ENCODE measurements at regions not wholly inside any gene's neighbourhood (a gene's known extent, or its start where the extent isn't known, plus 50 kb on each side); places are given as distances from the start of the nearest gene placed in this dataset.

DNA sequence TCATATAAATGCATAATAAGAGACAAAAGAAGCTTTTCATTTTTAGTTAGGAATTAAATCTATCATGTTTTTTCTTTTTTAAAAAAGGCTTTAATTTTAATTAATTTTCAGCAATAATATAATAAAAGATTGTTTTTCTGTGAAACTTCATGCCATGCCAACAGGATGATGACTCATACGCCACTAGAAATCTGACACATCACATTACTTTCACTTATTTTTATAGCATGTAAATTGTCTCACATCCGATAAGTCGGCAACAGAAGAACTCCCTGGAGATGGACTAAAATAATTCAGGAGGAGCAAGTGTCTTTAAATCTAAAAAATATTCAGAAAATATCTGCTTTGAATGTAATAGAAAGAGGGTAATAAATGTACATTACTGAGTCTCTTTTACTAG is 1024.2 kb upstream of the ACVR2A start:
- no peak overlapping the region for H3K9ac ChIP-seq (ENCODE audit: low read depth, low read length)

DNA sequence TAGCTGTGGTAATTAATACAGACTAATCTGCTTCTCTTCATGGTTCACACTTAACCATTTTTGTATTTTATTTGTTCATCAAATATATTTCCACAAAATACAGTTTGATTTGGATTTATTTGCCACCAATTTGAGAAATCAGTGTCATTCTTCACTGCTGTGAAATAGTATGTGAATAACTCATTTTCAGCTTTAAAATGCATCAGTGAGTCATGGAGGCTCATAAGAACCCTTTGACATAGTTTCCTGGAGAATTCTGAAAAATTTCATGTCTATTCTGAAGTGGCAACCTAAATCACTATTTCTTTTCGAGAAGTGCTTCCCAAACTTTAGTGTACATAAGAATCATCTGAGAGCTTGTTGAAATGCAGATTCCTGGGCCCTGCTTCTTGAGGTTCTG is 1026.7 kb upstream of the ACVR2A start:
- H3K4me1 ChIP-seq (ENCODE audit: insufficient read depth, low read length): peaks cover 30% of the 10 kb centered on the region; the same call in 1 of the 2 replicates
- no peak overlapping the region for H3K27ac ChIP-seq (ENCODE audit: low read length)

More for the DNA sequence above, 1024.2 kb upstream of the ACVR2A start:
- no peak overlapping the region for H3K4me3 ChIP-seq (ENCODE audit: low read length)
- H3K9me3 ChIP-seq (ENCODE audit: insufficient read depth, low read depth, low read length): no peaks in the 10 kb centered on the region
- H3K36me3 ChIP-seq (ENCODE audit: insufficient read depth, low read depth, low read length): no peaks in the 10 kb centered on the region
- no peak overlapping the region for H3K27ac ChIP-seq (ENCODE audit: low read length)
- no peaks in the 10 kb centered on the region for H3K27me3 ChIP-seq (ENCODE audit: insufficient read depth, low read length)
- H3K4me1 ChIP-seq (ENCODE audit: insufficient read depth, low read length): peaks cover 30% of the 10 kb centered on the region; the same call in 1 of the 2 replicates

GRCh38 chr2:146817613-146818012 is 1027.2 kb upstream of the ACVR2A start:
- H3K9me3 ChIP-seq (ENCODE audit: insufficient read depth, low read depth, low read length): no peaks in the 10 kb centered on the region; the same call in 1 of the 2 replicates
- no peaks in the 10 kb centered on the region for H3K36me3 ChIP-seq (ENCODE audit: insufficient read depth, low read depth, low read length)
- no peak overlapping the region for H3K4me3 ChIP-seq (ENCODE audit: low read length)
- peak overlapping the region; percentile 6 for H3K27ac ChIP-seq (ENCODE audit: low read length)
- H3K4me1 ChIP-seq (ENCODE audit: insufficient read depth, low read length): peaks cover 30% of the 10 kb centered on the region; the same call in 1 of the 2 replicates
- H3K9ac ChIP-seq (ENCODE audit: low read depth, low read length): 0 out of 2 replicates have a peak overlapping the region, but pooled peaks have one; percentile 7
- no peaks in the 10 kb centered on the region for H3K27me3 ChIP-seq (ENCODE audit: insufficient read depth, low read length)

More for the DNA sequence above, 1026.7 kb upstream of the ACVR2A start:
- Histone ChIP-seq H3K27me3 (ENCODE audit: insufficient read depth, low read length) (no peaks in the 10 kb centered on the region), H3K9me3 (ENCODE audit: insufficient read depth, low read depth, low read length) (no peaks in the 10 kb centered on the region), H3K9ac (ENCODE audit: low read depth, low read length) (0 out of 2 replicates have a peak overlapping the region, but pooled peaks have one; percentile 7), H3K4me3 (ENCODE audit: low read length) (no peak overlapping the region), H3K36me3 (ENCODE audit: insufficient read depth, low read depth, low read length) (no peaks in the 10 kb centered on the region)

DNA sequence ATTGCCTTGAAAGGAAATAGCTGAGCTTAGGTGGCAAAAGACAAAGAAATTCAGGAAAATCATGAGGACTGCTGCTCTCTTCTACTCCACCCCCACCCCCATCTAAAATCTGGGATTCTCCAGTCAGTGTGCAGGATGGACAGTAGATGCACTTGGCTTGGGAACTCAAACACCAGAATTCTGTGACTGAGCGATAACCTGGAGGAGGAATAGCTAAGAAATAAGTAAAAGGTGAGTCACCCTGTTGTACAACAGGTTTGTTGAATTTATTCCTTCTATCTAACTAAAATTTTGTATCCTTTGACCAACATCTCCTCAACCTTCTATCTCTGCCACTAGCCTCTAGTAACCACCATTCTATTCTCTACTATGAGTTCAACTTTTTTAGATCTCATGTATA is 1029.9 kb upstream of the ACVR2A start:
- H3K27ac ChIP-seq (ENCODE audit: low read length): no peak overlapping the region
- H3K9ac ChIP-seq (ENCODE audit: low read depth, low read length): no peak overlapping the region
- no peak overlapping the region for H3K4me3 ChIP-seq (ENCODE audit: low read length)
- H3K4me1 ChIP-seq (ENCODE audit: insufficient read depth, low read length): peaks cover 15% of the 10 kb centered on the region; the same call in 1 of the 2 replicates
- no peaks in the 10 kb centered on the region for H3K27me3 ChIP-seq (ENCODE audit: insufficient read depth, low read length)
- H3K9me3 ChIP-seq (ENCODE audit: insufficient read depth, low read depth, low read length): no peaks in the 10 kb centered on the region; the same call in 1 of the 2 replicates
- H3K36me3 ChIP-seq (ENCODE audit: insufficient read depth, low read depth, low read length): no peaks in the 10 kb centered on the region

GRCh38 chr2:146807568-146808168 is 1037.2 kb upstream of the ACVR2A start:
- Histone ChIP-seq H3K27me3 (ENCODE audit: insufficient read depth, low read length) (no peaks in the 10 kb centered on the region), H3K27ac (ENCODE audit: low read length) (no peak overlapping the region), H3K9me3 (ENCODE audit: insufficient read depth, low read depth, low read length) (no peaks in the 10 kb centered on the region; the same call in 1 of the 2 replicates), H3K4me1 (ENCODE audit: insufficient read depth, low read length) (peaks cover 4% of the 10 kb centered on the region; the same call in 1 of the 2 replicates), H3K4me3 (ENCODE audit: low read length) (no peak overlapping the region), H3K36me3 (ENCODE audit: insufficient read depth, low read depth, low read length) (no peaks in the 10 kb centered on the region), H3K9ac (ENCODE audit: low read depth, low read length) (no peak overlapping the region)

DNA sequence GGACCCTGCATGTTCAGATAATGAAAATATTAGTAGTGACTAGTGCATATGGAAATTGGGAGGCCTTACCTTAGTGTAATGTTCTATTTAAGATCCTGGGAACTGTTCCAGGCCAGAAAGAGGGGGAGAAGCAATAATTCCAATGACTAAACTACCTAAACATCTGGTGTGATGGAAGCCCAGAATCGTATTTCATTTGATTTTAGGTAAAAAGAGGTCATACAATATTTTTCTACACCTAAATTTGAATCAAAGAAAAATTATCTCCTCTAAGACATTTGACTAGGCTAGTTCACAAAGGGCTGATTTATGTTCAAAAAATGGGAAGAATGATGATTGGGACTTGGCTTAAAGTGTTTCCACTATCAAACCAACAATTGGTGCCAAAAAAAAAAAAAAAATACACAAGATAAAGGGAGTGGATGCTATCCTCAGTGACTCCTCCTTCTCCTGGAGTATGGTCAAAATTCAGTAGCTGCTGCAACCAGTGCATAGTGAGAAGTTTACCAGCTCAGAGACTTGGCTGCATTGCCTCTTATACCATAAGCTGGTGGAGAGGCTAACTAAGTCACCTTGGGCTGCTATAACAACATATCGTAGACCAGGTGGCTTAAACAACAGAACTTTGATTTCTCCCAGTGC is 1038.3 kb upstream of the ACVR2A start:
- Histone ChIP-seq H3K4me1 (ENCODE audit: insufficient read depth, low read length) (peaks cover 4% of the 10 kb centered on the region; the same call in 1 of the 2 replicates), H3K4me3 (ENCODE audit: low read length) (no peak overlapping the region), H3K9me3 (ENCODE audit: insufficient read depth, low read depth, low read length) (no peaks in the 10 kb centered on the region), H3K9ac (ENCODE audit: low read depth, low read length) (no peak overlapping the region), H3K27ac (ENCODE audit: low read length) (no peak overlapping the region), H3K27me3 (ENCODE audit: insufficient read depth, low read length) (no peaks in the 10 kb centered on the region), H3K36me3 (ENCODE audit: insufficient read depth, low read depth, low read length) (no peaks in the 10 kb centered on the region)

GRCh38 chr2:146804288-146804687 is 1040.5 kb upstream of the ACVR2A start:
- H3K4me3 ChIP-seq (ENCODE audit: low read length): no peak overlapping the region
- H3K27me3 ChIP-seq (ENCODE audit: insufficient read depth, low read length): no peaks in the 10 kb centered on the region
- H3K27ac ChIP-seq (ENCODE audit: low read length): no peak overlapping the region
- no peaks in the 10 kb centered on the region for H3K9me3 ChIP-seq (ENCODE audit: insufficient read depth, low read depth, low read length)
- H3K4me1 ChIP-seq (ENCODE audit: insufficient read depth, low read length): peaks cover 4% of the 10 kb centered on the region; the same call in 1 of the 2 replicates
- no peaks in the 10 kb centered on the region for H3K36me3 ChIP-seq (ENCODE audit: insufficient read depth, low read depth, low read length)
- H3K9ac ChIP-seq (ENCODE audit: low read depth, low read length): no peak overlapping the region

DNA sequence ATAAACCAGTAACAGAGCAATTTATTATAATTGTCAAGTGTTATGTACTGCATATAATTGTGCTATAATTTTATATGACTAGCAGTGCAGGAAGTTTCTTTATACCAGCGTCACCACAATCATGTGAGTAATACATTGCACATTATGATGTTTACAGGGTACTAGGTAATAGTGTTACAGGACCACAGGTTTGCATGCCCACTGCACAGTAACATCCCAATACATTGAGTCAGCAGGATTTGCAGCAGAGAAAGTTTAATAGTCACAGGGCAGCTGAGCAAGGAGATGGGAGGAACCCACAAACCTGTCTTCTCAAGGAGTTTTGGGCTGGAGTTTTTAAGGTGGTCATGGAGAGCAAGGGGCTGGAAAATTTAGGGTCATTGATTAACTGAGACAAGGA is 1042.9 kb upstream of the ACVR2A start:
- Histone ChIP-seq H3K4me3 (ENCODE audit: low read length) (no peak overlapping the region), H3K36me3 (ENCODE audit: insufficient read depth, low read depth, low read length) (no peaks in the 10 kb centered on the region), H3K4me1 (ENCODE audit: insufficient read depth, low read length) (peaks cover 4% of the 10 kb centered on the region; the same call in 1 of the 2 replicates), H3K27me3 (ENCODE audit: insufficient read depth, low read length) (no peaks in the 10 kb centered on the region), H3K27ac (ENCODE audit: low read length) (no peak overlapping the region), H3K9ac (ENCODE audit: low read depth, low read length) (no peak overlapping the region), H3K9me3 (ENCODE audit: insufficient read depth, low read depth, low read length) (no peaks in the 10 kb centered on the region)

GRCh38 chr2:146786396-146786795 is 1058.4 kb upstream of the ACVR2A start:
- Histone ChIP-seq H3K9ac (ENCODE audit: low read depth, low read length) (no peak overlapping the region), H3K27me3 (ENCODE audit: insufficient read depth, low read length) (no peaks in the 10 kb centered on the region), H3K9me3 (ENCODE audit: insufficient read depth, low read depth, low read length) (peaks cover 21% of the 10 kb centered on the region), H3K27ac (ENCODE audit: low read length) (no peak overlapping the region), H3K4me3 (ENCODE audit: low read length) (no peak overlapping the region), H3K4me1 (ENCODE audit: insufficient read depth, low read length) (no peaks in the 10 kb centered on the region), H3K36me3 (ENCODE audit: insufficient read depth, low read depth, low read length) (no peaks in the 10 kb centered on the region)

- no peaks in the 10 kb centered on the region for H3K27me3 ChIP-seq (ENCODE audit: insufficient read depth, low read length)
- H3K4me3 ChIP-seq (ENCODE audit: low read length): no peak overlapping the region
- no peaks in the 10 kb centered on the region for H3K4me1 ChIP-seq (ENCODE audit: insufficient read depth, low read length)
- H3K27ac ChIP-seq (ENCODE audit: low read length): no peak overlapping the region
- no peaks in the 10 kb centered on the region for H3K36me3 ChIP-seq (ENCODE audit: insufficient read depth, low read depth, low read length)
- no peak overlapping the region for H3K9ac ChIP-seq (ENCODE audit: low read depth, low read length)
- H3K9me3 ChIP-seq (ENCODE audit: insufficient read depth, low read depth, low read length): peaks cover 21% of the 10 kb centered on the region
These were observed 1059.7 kb upstream of the ACVR2A start for GRCh38 chr2:146785101-146785500.

- H3K27me3 ChIP-seq (ENCODE audit: insufficient read depth, low read length): no peaks in the 10 kb centered on the region
These were observed 1060.2 kb upstream of the ACVR2A start for GRCh38 chr2:146784602-146785001.

DNA sequence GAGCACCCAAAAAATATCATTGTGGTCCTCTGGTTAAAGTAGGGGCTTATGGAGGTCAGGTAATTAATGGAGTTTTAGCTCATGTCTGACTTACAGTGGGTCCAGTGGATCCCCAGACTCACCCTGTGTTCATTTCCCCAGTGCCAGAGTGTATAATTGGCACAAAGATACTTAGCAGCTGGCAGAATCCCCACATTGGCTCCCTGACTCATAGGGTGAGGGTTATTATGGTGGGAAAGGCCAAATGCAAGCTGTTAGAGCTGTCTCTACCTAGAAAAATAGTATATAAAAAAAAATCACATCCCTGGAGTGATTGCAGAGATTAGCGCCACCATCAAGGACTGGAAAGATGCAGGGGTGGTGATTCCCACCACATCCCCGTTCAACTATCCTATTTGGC is 1067.6 kb upstream of the ACVR2A start:
- H3K36me3 ChIP-seq (ENCODE audit: insufficient read depth, low read depth, low read length): no peaks in the 10 kb centered on the region
- H3K4me1 ChIP-seq (ENCODE audit: insufficient read depth, low read length): no peaks in the 10 kb centered on the region
- no peaks in the 10 kb centered on the region for H3K27me3 ChIP-seq (ENCODE audit: insufficient read depth, low read length)
- no peak overlapping the region for H3K9ac ChIP-seq (ENCODE audit: low read depth, low read length)
- no peak overlapping the region for H3K4me3 ChIP-seq (ENCODE audit: low read length)
- H3K27ac ChIP-seq (ENCODE audit: low read length): no peak overlapping the region
- no peaks in the 10 kb centered on the region for H3K9me3 ChIP-seq (ENCODE audit: insufficient read depth, low read depth, low read length)

More at GRCh38 chr2:146784602-146785001, 1060.2 kb upstream of the ACVR2A start:
- Histone ChIP-seq H3K4me1 (ENCODE audit: insufficient read depth, low read length) (no peaks in the 10 kb centered on the region), H3K4me3 (ENCODE audit: low read length) (no peak overlapping the region), H3K9me3 (ENCODE audit: insufficient read depth, low read depth, low read length) (peaks cover 21% of the 10 kb centered on the region), H3K27ac (ENCODE audit: low read length) (no peak overlapping the region), H3K9ac (ENCODE audit: low read depth, low read length) (no peak overlapping the region), H3K36me3 (ENCODE audit: insufficient read depth, low read depth, low read length) (no peaks in the 10 kb centered on the region)
